NCI-H2196 treated with DMSO at 0.1 percent for 48 hours (cell line): ENCODE measurements at regions not wholly inside any gene's neighbourhood (a gene's known extent, or its start where the extent isn't known, plus 50 kb on each side); places are given as distances from the start of the nearest gene placed in this dataset.

ENCODE experiments used
- DNase-seq: peaks from one replicate; lab custom pipeline; 2025; ENCODE audit not compliant: unreplicated experiment; lab: John Stamatoyannopoulos, UW

DNA sequence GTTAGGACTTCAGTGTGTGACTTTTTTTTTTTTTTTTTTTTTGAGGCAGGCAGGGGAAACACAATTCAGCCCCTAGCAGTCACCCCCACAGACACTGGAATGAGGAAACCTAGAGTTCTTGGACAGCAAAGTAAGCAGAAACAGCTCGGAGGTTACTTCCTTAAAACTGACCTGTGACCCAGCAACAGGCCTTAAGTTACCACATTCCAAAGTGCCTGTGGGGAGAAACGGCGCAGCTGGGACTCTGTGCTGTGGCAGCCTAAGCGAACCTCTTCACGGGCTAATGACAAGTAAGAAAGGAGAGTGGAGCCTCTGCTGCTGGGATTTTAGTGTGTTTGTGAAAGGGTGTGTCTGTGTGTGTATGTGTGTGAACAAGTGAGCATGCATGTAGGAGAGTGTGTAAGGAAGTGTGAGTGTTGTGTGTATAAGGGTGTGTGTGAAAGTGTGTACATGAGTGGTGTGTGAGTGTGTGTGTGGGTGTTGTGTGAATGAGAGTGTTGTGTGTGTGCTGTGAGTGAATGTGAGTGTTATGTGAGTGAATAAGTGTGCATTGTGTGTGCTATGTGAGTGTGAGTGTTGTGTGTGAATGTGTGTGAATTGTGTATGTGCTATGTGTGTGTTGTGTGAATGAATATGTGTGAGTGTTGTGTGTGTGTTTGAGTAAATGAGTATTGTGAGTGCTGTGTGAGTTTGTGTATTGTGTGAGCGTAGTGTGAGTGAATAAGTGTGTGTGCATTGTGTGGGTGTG is 180.8 kb downstream of the BRINP2 start:
- DNase-seq = no peak

DNA sequence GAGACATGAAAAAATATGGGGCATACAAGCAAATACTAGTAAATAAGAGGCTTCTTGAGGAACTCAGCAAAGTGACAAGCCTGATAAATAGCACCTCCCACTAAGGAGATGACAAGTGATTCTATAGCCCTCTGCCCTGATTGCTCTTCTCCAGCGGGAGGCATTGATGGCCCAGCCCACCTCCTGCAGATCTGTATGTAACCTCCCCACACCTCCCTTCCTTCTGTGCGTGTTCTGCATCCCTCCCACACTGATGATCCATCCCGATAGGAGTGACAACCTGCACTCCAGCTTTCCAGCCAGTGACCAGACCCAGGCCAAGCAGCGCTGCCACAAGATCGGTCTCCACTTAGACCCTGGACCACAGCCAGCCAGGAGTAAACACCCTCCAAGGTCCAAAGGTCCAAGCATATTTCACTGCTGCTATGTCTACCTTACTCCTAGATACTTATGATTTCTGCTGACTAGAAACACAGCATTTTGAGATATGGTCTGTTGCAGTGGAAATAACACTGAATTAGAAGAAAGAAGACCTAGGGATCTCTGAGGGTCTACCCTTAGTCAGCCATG is 176.1 kb downstream of the BRINP2 start:
- no peak for DNase-seq

DNA sequence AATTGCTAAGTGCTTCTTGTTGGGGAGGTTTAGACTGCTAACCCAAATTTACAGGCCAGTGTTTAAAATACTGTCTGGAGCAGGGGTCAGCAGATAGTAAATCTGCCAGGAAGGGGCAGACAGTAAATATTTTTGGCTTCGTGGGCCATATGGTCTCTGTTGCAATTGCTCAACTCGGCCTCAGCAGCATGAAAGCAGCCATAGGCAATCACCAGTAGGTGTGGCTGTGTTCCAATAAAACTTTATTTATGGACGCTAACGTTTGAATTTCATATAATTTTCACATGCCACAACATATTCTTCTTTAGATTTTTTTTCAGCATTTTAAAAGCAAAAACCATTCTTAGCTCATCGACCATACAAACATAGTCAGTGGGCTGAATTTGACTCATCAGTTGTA is 172.7 kb downstream of the BRINP2 start:
- no peak for DNase-seq

DNA sequence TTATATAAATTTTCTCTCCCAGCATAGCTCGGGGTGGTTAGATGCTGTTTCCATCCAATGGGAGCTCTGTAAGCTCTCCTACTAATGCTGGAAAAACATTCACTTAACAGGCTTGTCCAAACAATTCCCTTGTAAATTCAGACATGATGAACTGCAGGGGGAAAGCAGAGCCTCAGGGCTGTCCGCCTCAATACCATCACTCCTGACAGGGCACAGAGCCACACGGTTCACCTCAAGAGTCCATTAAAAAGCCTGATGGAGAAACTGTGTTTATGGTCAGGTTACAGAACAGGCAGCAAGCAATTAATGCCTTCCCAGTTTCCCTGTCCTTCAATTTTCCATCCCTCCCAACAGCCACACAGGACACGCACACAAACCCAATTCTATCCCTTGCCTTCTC is 171.0 kb downstream of the BRINP2 start:
- no peak for DNase-seq

DNA sequence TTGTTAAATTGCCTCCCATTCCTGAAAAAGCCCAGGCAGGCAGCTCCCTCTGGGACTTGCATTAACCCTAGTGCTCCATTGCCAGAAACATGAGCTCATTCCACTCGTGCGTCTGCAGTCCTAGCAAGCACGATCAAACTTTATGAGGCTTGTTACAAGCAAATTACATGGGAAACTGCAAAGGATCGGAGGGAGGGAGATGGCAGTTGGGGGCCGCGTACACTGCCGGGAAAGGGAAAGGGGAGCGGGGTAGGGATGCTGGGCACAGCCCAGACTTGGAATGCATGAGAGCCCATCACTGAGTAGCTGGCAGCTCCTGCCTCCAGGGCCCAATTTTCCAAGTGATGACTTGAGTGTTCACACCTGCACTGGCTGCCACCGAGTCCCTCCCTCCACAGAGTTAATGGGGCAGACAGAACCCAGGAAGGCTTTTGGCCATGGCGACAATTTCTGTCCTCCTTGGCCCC is 169.9 kb downstream of the BRINP2 start:
- DNase-seq = no peak

DNA sequence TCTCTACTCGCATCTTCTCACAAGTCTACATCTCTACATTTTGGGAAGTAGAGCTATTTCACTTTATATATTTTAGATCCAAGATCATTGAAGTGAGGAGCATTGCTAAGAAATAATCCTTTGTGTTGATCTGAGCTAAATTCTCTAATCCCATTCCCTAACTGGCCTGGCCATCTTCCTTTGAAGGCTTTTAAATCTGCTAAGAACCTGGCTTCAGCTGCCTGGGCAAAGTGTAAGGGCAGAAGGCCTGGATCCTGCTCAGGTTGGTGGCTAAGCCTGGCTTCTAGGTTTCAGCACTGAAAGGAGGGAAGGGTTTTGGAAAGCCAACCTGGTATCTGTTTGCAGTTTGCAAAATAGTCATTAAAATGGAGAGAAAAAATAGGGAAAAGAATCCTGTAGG is 167.6 kb downstream of the BRINP2 start:
- DNase-seq = no peak

DNA sequence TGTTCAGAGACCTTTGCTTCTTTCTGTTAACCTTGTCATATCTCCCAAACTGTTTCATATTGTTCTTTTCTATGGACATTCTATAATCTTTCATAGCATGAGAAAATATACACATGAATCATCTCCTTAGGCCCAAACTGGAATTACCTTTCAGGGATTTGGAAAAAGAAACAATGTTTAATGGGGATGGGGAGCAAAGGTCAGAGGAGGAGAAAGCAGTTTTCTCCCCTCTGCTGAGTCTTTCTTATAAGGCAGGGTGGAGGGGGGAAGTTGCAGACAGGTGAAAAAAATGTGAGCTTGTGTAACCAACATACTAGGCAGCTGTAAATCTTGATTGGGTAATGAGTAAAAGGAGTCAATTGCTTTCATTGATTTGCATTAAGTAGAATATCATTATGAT is 164.1 kb downstream of the BRINP2 start:
- no peak for DNase-seq

DNA sequence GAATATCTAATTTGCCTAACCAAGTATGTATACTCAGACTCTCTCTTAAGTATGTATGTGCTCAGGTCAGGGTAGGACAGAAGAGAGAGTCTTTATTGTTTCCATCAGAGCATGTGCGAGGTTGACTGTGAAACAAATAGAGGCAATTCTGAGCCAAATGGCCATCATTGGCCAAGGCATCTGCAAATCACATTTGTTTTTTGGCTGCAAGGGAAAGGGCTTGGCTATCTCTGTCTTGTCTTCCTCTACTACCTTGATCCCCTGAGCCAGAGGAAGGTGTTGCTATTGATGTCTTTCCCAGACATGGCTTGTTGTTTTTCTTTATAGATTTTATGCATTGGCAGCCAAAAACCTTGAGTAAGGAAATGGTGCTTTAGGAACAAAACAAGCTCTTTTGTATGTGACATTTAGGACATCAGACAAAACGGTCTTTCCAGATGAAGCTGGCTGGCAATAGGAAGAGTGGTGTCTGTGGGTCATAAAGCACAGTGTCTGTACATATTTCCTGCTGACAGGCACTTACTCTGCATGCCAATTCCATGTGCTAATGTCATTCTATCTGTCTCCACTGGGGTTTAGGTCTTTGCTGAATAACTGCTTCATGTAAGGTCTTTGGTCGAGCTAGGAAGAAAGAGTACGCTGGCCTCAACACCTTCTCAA is 163.3 kb downstream of the BRINP2 start:
- no peak for DNase-seq
